Esophagus squamous epithelium (tissue), 5 donors: ENCODE measurements at regions not wholly inside any gene's neighbourhood (a gene's known extent, or its start where the extent isn't known, plus 50 kb on each side); places are given as distances from the start of the nearest gene placed in this dataset.

ENCODE experiments used
- DNase-seq: peaks from one replicate; lab custom pipeline; 2025; lab: John Stamatoyannopoulos, UW
- H3K27ac ChIP-seq, 4 donors: fragments of 200-600 bp; sonication (generic); one replicate each; pipeline ENCODE4 v1.5.1; 2016 to 2019; ENCODE audit warnings: mild to moderate bottlenecking in 1 of 4
- H3K27me3 ChIP-seq, 4 donors: fragments of 200-600 bp; sonication (generic); 1 replicate in 3 of 4; 2 replicates in 1 of 4; pipeline versions ENCODE4 v1.5.1 to v1.6.0; 2017 to 2021; ENCODE audit warnings: antibody characterized with exemption in 1 of 4
- H3K36me3 ChIP-seq, 3 donors: fragments of 200-600 bp; sonication (generic); one replicate each; pipeline ENCODE4 v1.5.1; 2016 to 2019
- H3K4me1 ChIP-seq, 3 donors: fragments of 200-600 bp; sonication (generic); one replicate each; pipeline ENCODE4 v1.5.1; 2017 to 2019
- H3K4me3 ChIP-seq, 4 donors: fragments of 200-600 bp; sonication (generic); 1 replicate in 3 of 4; 2 replicates in 1 of 4; pipeline ENCODE4 v1.5.1; 2016 to 2019; ENCODE audit warnings: mild to moderate bottlenecking in 2 of 4, moderate library complexity in 1 of 4
- H3K9me3 ChIP-seq, 3 donors: fragments of 200-600 bp; sonication (generic); one replicate each; pipeline ENCODE4 v1.5.1; 2016 to 2019
- CTCF ChIP-seq, 6 experiments: fragments of 450-650 bp in 4 of 6; fragments of 200-600 bp in 2 of 6; sonication (generic) in 2 of 6; IDR thresholded peaks; one replicate each; pipeline ENCODE4 v1.5.1; 2016 to 2019; ENCODE audit warnings: antibody characterized with exemption in 6 of 6, mild to moderate bottlenecking in 4 of 6, moderate library complexity in 4 of 6
- POLR2A ChIP-seq, 4 donors: fragments of 450-650 bp; IDR thresholded peaks; one replicate each; pipeline ENCODE4 v1.6.1; 2017; ENCODE audit warnings: antibody characterized with exemption in 4 of 4, mild to moderate bottlenecking in 4 of 4, moderate library complexity in 3 of 4
- WGBS, 2 donors: methylation state at CpG; one replicate each; pipeline ENCODE4 v1.1.5; 2018; 5-methylcytosine and 5-hydroxymethylcytosine counted together
- intact Hi-C: fragments of 100-400 bp; cut with DNase I; formaldehyde crosslinking; loops from one replicate; pipeline ENCODE4 v1.15.0; 2022
- donor health status: DM: yes; HTN: yes; CAD: no.

- WGBS, 2 donors, result 79 to 86% methylated on average over 2 of the region's 2 CpGs
- Histone ChIP-seq H3K27ac (no peak overlapping the region), H3K27me3 (no peaks in the 10 kb centered on the region), H3K36me3 (no peaks in the 10 kb centered on the region), H3K9me3 (no peaks in the 10 kb centered on the region), H3K4me3 (no peak overlapping the region), H3K4me1 (no peaks in the 10 kb centered on the region)
- no peak for DNase-seq
- TF ChIP-seq POLR2A (IDR thresholded peaks at IDR 0.05) (no peak), CTCF (IDR thresholded peaks at IDR 0.05) (no peak)
- intact Hi-C loops, result no loop called here
These were observed 554.8 kb upstream of the CDH4 start for GRCh38 chr20:60697252-60697651.

- TF ChIP-seq POLR2A (IDR thresholded peaks at IDR 0.05) (no peak), CTCF (IDR thresholded peaks at IDR 0.05) (no peak)
- H3K36me3 ChIP-seq, result no peaks in the 10 kb centered on the region
- H3K4me1 ChIP-seq, result no peaks in the 10 kb centered on the region
- intact Hi-C loops, result no loop called here
- H3K9me3 ChIP-seq, result no peaks in the 10 kb centered on the region
- WGBS, 2 donors, result 70 to 78% methylated on average over 2 of the region's 2 CpGs
- H3K4me3 ChIP-seq, result no peak overlapping the region
- H3K27me3 ChIP-seq, result no peaks in the 10 kb centered on the region
- no peak for DNase-seq
- H3K27ac ChIP-seq, result no peak overlapping the region
These were observed 551.3 kb upstream of the CDH4 start for GRCh38 chr20:60700728-60701127.

- intact Hi-C loops, result no loop called here
- DNase-seq, result no peak
- no peak for TF ChIP-seq CTCF (IDR thresholded peaks at IDR 0.05)
- no peak for TF ChIP-seq POLR2A (IDR thresholded peaks at IDR 0.05)
- Histone ChIP-seq H3K9me3 (no peaks in the 10 kb centered on the region), H3K27me3 (no peaks in the 10 kb centered on the region), H3K36me3 (no peaks in the 10 kb centered on the region), H3K27ac (no peak overlapping the region), H3K4me1 (no peaks in the 10 kb centered on the region), H3K4me3 (no peak overlapping the region)
- WGBS, 2 donors, result 70 to 81% methylated on average over 2 of the region's 2 CpGs
These were observed 547.9 kb upstream of the CDH4 start for GRCh38 chr20:60704147-60704546.

GRCh38 chr20:60713396-60713795 is 538.7 kb upstream of the CDH4 start:
- Histone ChIP-seq H3K4me1 (no peaks in the 10 kb centered on the region), H3K9me3 (no peaks in the 10 kb centered on the region), H3K36me3 (no peaks in the 10 kb centered on the region), H3K4me3 (no peak overlapping the region), H3K27ac (no peak overlapping the region), H3K27me3 (no peaks in the 10 kb centered on the region)
- intact Hi-C loops, result no loop called here
- no peak for DNase-seq
- TF ChIP-seq POLR2A (IDR thresholded peaks at IDR 0.05), result no peak
- no peak for TF ChIP-seq CTCF (IDR thresholded peaks at IDR 0.05)
- 58 to 66% methylated on average over 2 of the region's 2 CpGs for WGBS, 2 donors

- Histone ChIP-seq H3K36me3 (no peaks in the 10 kb centered on the region), H3K9me3 (no peaks in the 10 kb centered on the region), H3K4me1 (no peaks in the 10 kb centered on the region), H3K27me3 (no peaks in the 10 kb centered on the region), H3K27ac (no peak overlapping the region), H3K4me3 (no peak overlapping the region)
- TF ChIP-seq CTCF (IDR thresholded peaks at IDR 0.05) (no peak), POLR2A (IDR thresholded peaks at IDR 0.05) (no peak)
- DNase-seq, result no peak
- intact Hi-C loops, result no loop called here
- 70% methylated on average over 6 of the region's 9 CpGs; no CpG with 5 or more reads in 1 of the 2 donors for WGBS, 2 donors
These were observed 536.9 kb upstream of the CDH4 start for GRCh38 chr20:60715172-60715571.
